Upper lobe of right lung (tissue), 1 donor: ENCODE measurements at regions not wholly inside any gene's neighbourhood (a gene's known extent, or its start where the extent isn't known, plus 50 kb on each side); places are given as distances from the start of the nearest gene placed in this dataset.
A peak's percentile ranks its signal among the peaks of the same experiment; 100 is the strongest.

Experiments used
- ATAC-seq: fragments of 200-7000 bp; cut with Tn5 transposase; one replicate; pipeline ENCODE4 v1.9.1; 2020; ENCODE audit warnings: mild to moderate bottlenecking, moderate library complexity
- DNase-seq: peaks from one replicate; pipeline ENCODE4 v3.0.0-alpha.2; 2020
- H3K27ac ChIP-seq: fragments of 200-600 bp; one replicate; pipeline ENCODE4 v1.8.0; 2022
- H3K27me3 ChIP-seq: fragments of 200-600 bp; one replicate; pipeline ENCODE4 v1.8.0; 2022; ENCODE audit warnings: mild to moderate bottlenecking
- H3K36me3 ChIP-seq: fragments of 200-600 bp; one replicate; pipeline ENCODE4 v1.8.0; 2022
- H3K4me1 ChIP-seq: fragments of 200-600 bp; one replicate; pipeline ENCODE4 v1.8.0; 2022
- H3K4me3 ChIP-seq: fragments of 200-600 bp; one replicate; pipeline ENCODE4 v1.8.0; 2022; ENCODE audit warnings: mild to moderate bottlenecking
- H3K9me3 ChIP-seq: fragments of 200-600 bp; one replicate; pipeline ENCODE4 v1.8.0; 2022
- intact Hi-C: fragments of 100-400 bp; cut with DNase I; formaldehyde crosslinking; loops from one replicate; pipeline ENCODE4 v1.11.0; 2022
- TF ChIP-seq, protein P1 (sequence below): fragments of 200-600 bp; IDR thresholded peaks from one replicate; pipeline ENCODE4 v1.8.0; 2022; ENCODE audit warnings: antibody characterized with exemption
- donor health status: DM: no; HTN: yes; CAD: no; lungs with severe emphysema.

DNA sequence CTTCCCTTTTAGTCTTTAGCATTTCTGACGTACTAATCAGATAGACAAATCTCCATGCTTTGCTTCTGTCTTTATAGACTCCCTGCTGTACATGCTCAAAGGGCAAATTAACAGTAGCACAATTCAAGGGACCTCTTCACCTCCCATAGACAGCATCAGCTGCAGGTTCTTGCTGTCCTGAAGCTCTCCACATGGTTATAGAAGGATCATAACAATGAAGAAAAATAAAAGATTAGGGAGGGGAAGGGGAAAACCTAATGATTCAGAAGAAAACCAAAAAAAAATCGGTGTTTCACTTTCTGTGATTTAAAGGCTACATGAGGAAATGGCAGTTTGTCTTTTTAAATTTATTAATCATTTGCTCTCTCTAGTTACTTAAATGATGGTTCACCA is 155.5 kb downstream of the PTCSC3 start:
- TF ChIP-seq, protein P1, sequence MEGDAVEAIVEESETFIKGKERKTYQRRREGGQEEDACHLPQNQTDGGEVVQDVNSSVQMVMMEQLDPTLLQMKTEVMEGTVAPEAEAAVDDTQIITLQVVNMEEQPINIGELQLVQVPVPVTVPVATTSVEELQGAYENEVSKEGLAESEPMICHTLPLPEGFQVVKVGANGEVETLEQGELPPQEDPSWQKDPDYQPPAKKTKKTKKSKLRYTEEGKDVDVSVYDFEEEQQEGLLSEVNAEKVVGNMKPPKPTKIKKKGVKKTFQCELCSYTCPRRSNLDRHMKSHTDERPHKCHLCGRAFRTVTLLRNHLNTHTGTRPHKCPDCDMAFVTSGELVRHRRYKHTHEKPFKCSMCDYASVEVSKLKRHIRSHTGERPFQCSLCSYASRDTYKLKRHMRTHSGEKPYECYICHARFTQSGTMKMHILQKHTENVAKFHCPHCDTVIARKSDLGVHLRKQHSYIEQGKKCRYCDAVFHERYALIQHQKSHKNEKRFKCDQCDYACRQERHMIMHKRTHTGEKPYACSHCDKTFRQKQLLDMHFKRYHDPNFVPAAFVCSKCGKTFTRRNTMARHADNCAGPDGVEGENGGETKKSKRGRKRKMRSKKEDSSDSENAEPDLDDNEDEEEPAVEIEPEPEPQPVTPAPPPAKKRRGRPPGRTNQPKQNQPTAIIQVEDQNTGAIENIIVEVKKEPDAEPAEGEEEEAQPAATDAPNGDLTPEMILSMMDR, result no peak
- H3K9me3 ChIP-seq, result no peaks in the 10 kb centered on the region
- intact Hi-C loops, result no loop called here
- DNase-seq, result no peak
- H3K36me3 ChIP-seq, result no peaks in the 10 kb centered on the region
- H3K27ac ChIP-seq, result no peak overlapping the region
- H3K4me3 ChIP-seq, result no peak overlapping the region
- H3K4me1 ChIP-seq, result no peaks in the 10 kb centered on the region
- H3K27me3 ChIP-seq, result no peaks in the 10 kb centered on the region
- ATAC-seq, result no peak

DNA sequence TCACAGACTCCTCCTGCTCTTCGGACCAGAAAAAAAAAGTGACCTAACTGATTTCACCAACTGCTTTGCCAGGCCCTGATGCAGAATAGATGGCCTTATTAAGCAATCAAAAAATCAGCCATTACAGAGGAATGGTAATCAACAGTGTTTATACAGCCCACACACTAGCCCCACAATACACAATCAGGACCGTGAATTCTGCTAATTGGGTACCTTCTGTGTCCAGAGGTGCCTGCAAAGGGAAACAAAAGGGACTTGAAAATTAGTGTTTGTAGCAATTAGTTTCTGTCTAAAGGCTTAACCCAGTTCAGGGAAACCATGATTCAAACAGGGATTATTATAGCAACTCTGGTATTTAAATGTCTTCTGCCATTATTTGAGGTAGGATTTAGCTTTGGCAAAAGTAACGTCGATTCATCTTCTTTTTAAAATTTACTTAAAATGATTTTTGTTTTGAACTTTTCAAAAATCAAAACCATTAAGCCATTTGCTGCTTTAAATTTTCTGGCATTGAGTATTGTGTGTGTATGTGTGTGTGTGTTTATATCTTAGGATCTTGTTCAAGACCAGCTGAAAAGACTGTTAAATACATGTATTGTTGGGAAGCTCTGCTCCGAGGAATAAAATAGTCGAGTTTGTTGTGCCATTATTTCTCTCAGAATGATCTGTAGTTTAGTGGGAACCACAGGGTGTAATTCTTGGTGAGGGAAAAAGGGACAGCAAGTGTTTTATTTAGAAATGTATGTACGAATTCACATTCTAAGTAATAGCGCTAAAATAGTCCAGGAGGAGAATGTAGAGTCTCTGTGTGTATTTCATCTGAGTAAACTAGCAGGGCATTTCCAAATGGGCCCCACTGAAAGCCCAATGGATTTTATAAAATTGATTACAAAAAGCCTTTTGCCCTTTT is 156.1 kb downstream of the PTCSC3 start:
- intact Hi-C loops, result no loop called here
- TF ChIP-seq, protein P1, result no peak
- H3K9me3 ChIP-seq, result no peaks in the 10 kb centered on the region
- no peaks in the 10 kb centered on the region for H3K4me1 ChIP-seq
- H3K4me3 ChIP-seq, result no peak overlapping the region
- DNase-seq (no peak), ATAC-seq (no peak)
- no peak overlapping the region for H3K27ac ChIP-seq
- no peaks in the 10 kb centered on the region for H3K27me3 ChIP-seq
- H3K36me3 ChIP-seq, result no peaks in the 10 kb centered on the region

DNA sequence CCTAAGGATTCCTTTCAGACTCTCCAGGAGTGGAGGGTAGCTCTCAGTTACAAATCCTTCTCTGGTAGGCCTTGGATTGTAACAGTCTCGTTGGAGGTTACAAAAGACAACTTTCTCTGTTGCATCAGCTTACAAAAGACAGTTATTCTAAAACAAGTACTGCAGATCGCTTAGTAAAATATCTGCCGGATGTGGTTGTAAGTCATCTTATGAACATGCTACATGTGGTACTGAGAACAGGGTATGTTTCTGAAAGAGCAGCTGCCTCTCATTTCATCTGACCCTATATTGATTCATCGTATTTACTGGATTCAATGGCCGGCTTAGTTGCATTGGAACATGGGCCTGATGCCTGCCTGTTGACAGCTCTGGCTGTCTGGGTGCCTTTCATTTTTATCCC is 157.4 kb downstream of the PTCSC3 start:
- Histone ChIP-seq H3K36me3 (no peaks in the 10 kb centered on the region), H3K27ac (no peak overlapping the region), H3K27me3 (no peaks in the 10 kb centered on the region), H3K9me3 (no peaks in the 10 kb centered on the region), H3K4me1 (no peaks in the 10 kb centered on the region), H3K4me3 (no peak overlapping the region)
- ATAC-seq, result no peak
- no peak for DNase-seq
- intact Hi-C loops, result no loop called here
- TF ChIP-seq, protein P1, result no peak

DNA sequence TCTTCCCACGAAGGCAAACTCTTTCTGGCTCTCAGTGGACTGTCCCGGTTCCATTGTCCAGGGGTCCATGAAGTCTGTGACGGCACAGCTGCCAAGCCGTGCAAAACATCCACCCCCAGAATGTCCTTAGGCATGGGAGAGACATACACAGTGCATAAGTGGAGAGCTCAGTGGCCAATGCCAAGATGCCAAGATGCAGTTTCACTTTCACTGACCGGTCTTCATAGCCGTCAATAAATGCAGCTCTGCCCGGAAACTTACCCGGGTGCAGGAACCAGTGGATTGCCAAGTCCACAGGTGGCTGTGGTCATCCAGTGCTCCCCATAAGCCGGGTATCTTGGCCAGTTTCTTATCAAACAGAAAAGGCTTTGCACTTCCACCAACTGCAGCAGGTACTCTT is 162.3 kb downstream of the PTCSC3 start:
- intact Hi-C loops, result no loop called here
- Histone ChIP-seq H3K9me3 (no peaks in the 10 kb centered on the region), H3K4me3 (no peak overlapping the region), H3K36me3 (no peaks in the 10 kb centered on the region), H3K27me3 (no peaks in the 10 kb centered on the region), H3K4me1 (no peaks in the 10 kb centered on the region), H3K27ac (no peak overlapping the region)
- TF ChIP-seq, protein P1, result no peak
- DNase-seq (no peak), ATAC-seq (peak; percentile 26)

DNA sequence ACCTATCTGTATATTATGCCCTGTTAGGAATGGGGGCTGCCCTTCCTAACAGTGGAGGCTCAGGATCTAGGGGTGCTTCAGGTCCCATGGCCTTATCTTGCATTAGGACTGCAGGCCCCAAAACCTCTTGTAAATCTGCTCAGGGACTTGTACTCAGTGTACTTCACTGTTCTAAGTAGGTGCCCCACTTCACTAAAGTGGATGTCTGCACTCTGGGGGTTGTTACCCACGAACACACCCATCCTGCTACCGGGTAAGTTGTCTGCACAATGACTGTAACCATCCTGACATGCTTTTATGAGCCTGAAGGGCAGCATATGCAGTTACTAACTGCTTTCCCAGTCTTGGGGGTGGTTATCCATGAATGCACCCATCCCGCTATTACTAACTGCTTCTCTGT is 163.0 kb downstream of the PTCSC3 start:
- ATAC-seq (peak; percentile 65), DNase-seq (no peak)
- no peaks in the 10 kb centered on the region for H3K4me1 ChIP-seq

More for the DNA sequence above, 163.0 kb downstream of the PTCSC3 start:
- no peak overlapping the region for H3K27ac ChIP-seq
- intact Hi-C loops, result no loop called here
- H3K36me3 ChIP-seq, result no peaks in the 10 kb centered on the region
- H3K27me3 ChIP-seq, result no peaks in the 10 kb centered on the region
- no peaks in the 10 kb centered on the region for H3K9me3 ChIP-seq
- TF ChIP-seq, protein P1, result no peak
- no peak overlapping the region for H3K4me3 ChIP-seq
